ENCODE measurements at regions not wholly inside any gene's neighbourhood (a gene's known extent, or its start where the extent isn't known, plus 50 kb on each side); places are given as distances from the start of the nearest gene placed in this dataset.

GRCh38 chr6:40685862-40686261 lies 98.7 kb upstream of the LRFN2 start:
- H3K4me2 ChIP-seq (ENCODE audit: low read depth, low read length): no peak overlapping the region
- no peaks in the 10 kb centered on the region for H3K27me3 ChIP-seq (replicated peaks; ENCODE audit: insufficient read depth, low read length)
- DNase-seq: no peak
- H3K4me3 ChIP-seq (ENCODE audit: low read length): no peak overlapping the region
- H3K9me2 ChIP-seq (replicated peaks; ENCODE audit: insufficient read depth, low read length): no peaks in the 10 kb centered on the region
- TF ChIP-seq CTCF (IDR thresholded peaks at IDR 0.05; ENCODE audit: low read length) (no peak), EZH2phosphoT487 (IDR thresholded peaks at IDR 0.05; ENCODE audit: low read length) (no peak), EZH2 (optimal IDR thresholded peaks at IDR 0.05; ENCODE audit: low read depth, low read length) (no peak)
- H3F3A ChIP-seq (ENCODE audit: insufficient read depth, low read length): no peaks in the 10 kb centered on the region
- H3K27ac ChIP-seq (ENCODE audit: low read length): no peak overlapping the region
- H3K9me3 ChIP-seq (replicated peaks; ENCODE audit: insufficient read depth, low read length): no peaks in the 10 kb centered on the region
- no peak overlapping the region for H2AFZ ChIP-seq (ENCODE audit: low read length)
- no peaks in the 10 kb centered on the region for H3K4me1 ChIP-seq (ENCODE audit: low read length)
- no peak overlapping the region for H3K9ac ChIP-seq (ENCODE audit: low read length)
- no peaks in the 10 kb centered on the region for H3K36me3 ChIP-seq (replicated peaks; ENCODE audit: insufficient read depth, low read length)
- H4K20me1 ChIP-seq (ENCODE audit: insufficient read depth, low read length): no peaks in the 10 kb centered on the region
- no peaks in the 10 kb centered on the region for H3K79me2 ChIP-seq (ENCODE audit: low read length)

- Histone ChIP-seq H3K4me3 (ENCODE audit: low read length) (no peak overlapping the region), H3K4me1 (ENCODE audit: low read length) (no peaks in the 10 kb centered on the region), H3K9me2 (replicated peaks; ENCODE audit: insufficient read depth, low read length) (no peaks in the 10 kb centered on the region), H3K79me2 (ENCODE audit: low read length) (no peaks in the 10 kb centered on the region), H3K36me3 (replicated peaks; ENCODE audit: insufficient read depth, low read length) (no peaks in the 10 kb centered on the region), H3K27ac (ENCODE audit: low read length) (no peak overlapping the region), H3K9me3 (replicated peaks; ENCODE audit: insufficient read depth, low read length) (no peaks in the 10 kb centered on the region), H3K27me3 (replicated peaks; ENCODE audit: insufficient read depth, low read length) (no peaks in the 10 kb centered on the region), H3K4me2 (ENCODE audit: low read depth, low read length) (no peak overlapping the region), H3K9ac (ENCODE audit: low read length) (no peak overlapping the region), H4K20me1 (ENCODE audit: insufficient read depth, low read length) (no peaks in the 10 kb centered on the region), H3F3A (ENCODE audit: insufficient read depth, low read length) (no peaks in the 10 kb centered on the region), H2AFZ (ENCODE audit: low read length) (no peak overlapping the region)
- DNase-seq: no peak
- TF ChIP-seq EZH2 (optimal IDR thresholded peaks at IDR 0.05; ENCODE audit: low read depth, low read length) (no peak), CTCF (IDR thresholded peaks at IDR 0.05; ENCODE audit: low read length) (no peak), EZH2phosphoT487 (IDR thresholded peaks at IDR 0.05; ENCODE audit: low read length) (no peak)
Observed at GRCh38 chr6:40681622-40682021, 94.5 kb upstream of the LRFN2 start.

- H3K4me1 ChIP-seq (ENCODE audit: low read length): no peaks in the 10 kb centered on the region
- no peak overlapping the region for H3K4me2 ChIP-seq (ENCODE audit: low read depth, low read length)
- H3K36me3 ChIP-seq (replicated peaks; ENCODE audit: insufficient read depth, low read length): no peaks in the 10 kb centered on the region
- no peaks in the 10 kb centered on the region for H4K20me1 ChIP-seq (ENCODE audit: insufficient read depth, low read length)
- DNase-seq: no peak
- no peaks in the 10 kb centered on the region for H3K27me3 ChIP-seq (replicated peaks; ENCODE audit: insufficient read depth, low read length)
- H3K9me3 ChIP-seq (replicated peaks; ENCODE audit: insufficient read depth, low read length): no peaks in the 10 kb centered on the region
- H3K4me3 ChIP-seq (ENCODE audit: low read length): no peak overlapping the region
- TF ChIP-seq EZH2 (optimal IDR thresholded peaks at IDR 0.05; ENCODE audit: low read depth, low read length) (no peak), EZH2phosphoT487 (IDR thresholded peaks at IDR 0.05; ENCODE audit: low read length) (no peak), CTCF (IDR thresholded peaks at IDR 0.05; ENCODE audit: low read length) (no peak)
- no peaks in the 10 kb centered on the region for H3F3A ChIP-seq (ENCODE audit: insufficient read depth, low read length)
- no peak overlapping the region for H2AFZ ChIP-seq (ENCODE audit: low read length)
- no peak overlapping the region for H3K9ac ChIP-seq (ENCODE audit: low read length)
- no peaks in the 10 kb centered on the region for H3K79me2 ChIP-seq (ENCODE audit: low read length)
- no peak overlapping the region for H3K27ac ChIP-seq (ENCODE audit: low read length)
- H3K9me2 ChIP-seq (replicated peaks; ENCODE audit: insufficient read depth, low read length): no peaks in the 10 kb centered on the region
Observed at GRCh38 chr6:40678941-40679340, 91.8 kb upstream of the LRFN2 start.

Data from MM.1S (cell line).